ENCODE measurements at regions not wholly inside any gene's neighbourhood (a gene's known extent, or its start where the extent isn't known, plus 50 kb on each side); places are given as distances from the start of the nearest gene placed in this dataset.

DNA sequence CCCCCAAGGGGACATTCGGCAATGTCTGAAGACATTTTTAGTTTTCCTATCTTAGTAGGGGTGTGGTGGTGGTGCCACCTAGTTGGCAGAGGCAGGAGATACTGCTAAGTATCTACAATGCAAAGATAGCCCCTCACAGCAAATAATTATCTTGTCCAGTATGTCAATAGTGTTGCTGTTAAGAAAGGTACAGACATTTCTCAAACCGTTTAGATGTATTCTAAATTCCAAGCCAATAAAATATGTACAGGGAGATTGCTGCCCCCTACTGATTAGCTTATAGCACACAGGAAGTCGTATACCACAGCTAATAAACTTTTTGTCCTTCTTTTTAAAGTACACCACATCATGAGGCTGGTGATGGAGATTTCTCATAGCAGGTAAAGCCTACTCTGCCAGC lies 260.5 kb downstream of the TMA16 start:
- Histone ChIP-seq H4K20me1 (replicated peaks in 1 of 2; ENCODE audit: control insufficient read depth in 1 of 2, insufficient read depth in 2 of 2, low read length in 2 of 2) (no peaks in the 10 kb centered on the region), H3K79me2 (ENCODE audit: control insufficient read depth in 1 of 2, insufficient read depth in 2 of 2, low read length in 2 of 2) (no peaks in the 10 kb centered on the region), H3K4ac (replicated peaks; ENCODE audit: insufficient read length, low read depth, low read length) (no peak overlapping the region), H3K27me3 (replicated peaks in 1 of 4; ENCODE audit: control insufficient read depth in 3 of 4, extremely low read depth in 1 of 4, insufficient read depth in 3 of 4, low read length in 3 of 4) (no peaks in the 10 kb centered on the region), H3K56ac (replicated peaks; ENCODE audit: insufficient read length, low read depth, low read length) (no peak overlapping the region), H3K23ac (ENCODE audit: insufficient read length) (no peak overlapping the region), H3K9ac (replicated peaks in 1 of 4; ENCODE audit: extremely low read depth in 1 of 4, low read depth in 3 of 4, low read length in 3 of 4) (no peak overlapping the region), H2BK15ac (ENCODE audit: low read length) (no peak overlapping the region), H3K18ac (ENCODE audit: extremely low read depth, low read length) (no peak overlapping the region), H3K9me3 (ENCODE audit: insufficient read depth in 2 of 2, low read depth in 1 of 2, low read length in 1 of 2) (no peaks in the 10 kb centered on the region), H2AK5ac (ENCODE audit: low read depth, low read length) (no peak overlapping the region), H3K79me1 (ENCODE audit: low read depth, low read length) (no peaks in the 10 kb centered on the region), H3K27ac (ENCODE audit: low read depth, low read length) (no peak overlapping the region), H2BK20ac (ENCODE audit: low read length) (no peak overlapping the region), H3K14ac (ENCODE audit: insufficient read length) (no peak overlapping the region), H2BK120ac (replicated peaks; ENCODE audit: low read depth, low read length) (no peak overlapping the region), H3K4me3 (ENCODE audit: extremely low read depth in 1 of 4, insufficient read depth in 2 of 4, low read depth in 3 of 4, low read length in 4 of 4) (no peak overlapping the region), H3K4me2 (ENCODE audit: insufficient read depth in 1 of 2, low read depth in 2 of 2, low read length in 2 of 2) (no peak overlapping the region), H2BK12ac (ENCODE audit: low read depth, low read length) (no peak overlapping the region), H3K23me2 (ENCODE audit: low read depth, low read length) (no peaks in the 10 kb centered on the region), H2AFZ (ENCODE audit: low read length) (no peak overlapping the region), H3K36me3 (ENCODE audit: control insufficient read depth in 2 of 4, insufficient read depth in 4 of 4, low read length in 3 of 4) (no peaks in the 10 kb centered on the region), H2BK5ac (ENCODE audit: low read depth, low read length) (no peak overlapping the region), H4K5ac (ENCODE audit: insufficient read length, low read depth, low read length) (no peak overlapping the region), H4K8ac (ENCODE audit: extremely low read depth, insufficient read depth, low read length) (no peak overlapping the region), H3K4me1 (replicated peaks in 1 of 4; ENCODE audit: control insufficient read depth in 3 of 4, insufficient read depth in 4 of 4, low read length in 3 of 4) (no peaks in the 10 kb centered on the region), H4K91ac (replicated peaks; ENCODE audit: insufficient read length, low read length) (no peak overlapping the region)
- FAIRE-seq (no peak), DNase-seq (ENCODE audit: low read depth in 1 of 2, low spot score in 2 of 2) (no peak)
- 71% methylated on average over 3 of the region's 3 CpGs; no CpG with 5 or more reads in 1 of the 2 experiments for WGBS, 2 experiments (ENCODE audit: extremely low coverage in 1 of 2, insufficient coverage in 1 of 2, insufficient read length in 1 of 2, insufficient replicate concordance in 2 of 2, low coverage in 1 of 2, low lambda C conversion rate in 2 of 2, missing lambda C conversion rate in 1 of 2)
- TF ChIP-seq RAD21 (IDR thresholded peaks at IDR 0.05 in 1 of 2, conservative IDR thresholded peaks at IDR 0.05 in 1 of 2; ENCODE audit: low read depth in 2 of 2, low read length in 2 of 2): peak; percentile 66 to 67
- no peak for TF ChIP-seq BRCA1 (IDR thresholded peaks at IDR 0.05; ENCODE audit: low read depth, low read length)
- no peak for TF ChIP-seq ZNF274 (IDR thresholded peaks at IDR 0.05; ENCODE audit: borderline replicate concordance, extremely low read depth, low read length)
- TF ChIP-seq, protein P1, sequence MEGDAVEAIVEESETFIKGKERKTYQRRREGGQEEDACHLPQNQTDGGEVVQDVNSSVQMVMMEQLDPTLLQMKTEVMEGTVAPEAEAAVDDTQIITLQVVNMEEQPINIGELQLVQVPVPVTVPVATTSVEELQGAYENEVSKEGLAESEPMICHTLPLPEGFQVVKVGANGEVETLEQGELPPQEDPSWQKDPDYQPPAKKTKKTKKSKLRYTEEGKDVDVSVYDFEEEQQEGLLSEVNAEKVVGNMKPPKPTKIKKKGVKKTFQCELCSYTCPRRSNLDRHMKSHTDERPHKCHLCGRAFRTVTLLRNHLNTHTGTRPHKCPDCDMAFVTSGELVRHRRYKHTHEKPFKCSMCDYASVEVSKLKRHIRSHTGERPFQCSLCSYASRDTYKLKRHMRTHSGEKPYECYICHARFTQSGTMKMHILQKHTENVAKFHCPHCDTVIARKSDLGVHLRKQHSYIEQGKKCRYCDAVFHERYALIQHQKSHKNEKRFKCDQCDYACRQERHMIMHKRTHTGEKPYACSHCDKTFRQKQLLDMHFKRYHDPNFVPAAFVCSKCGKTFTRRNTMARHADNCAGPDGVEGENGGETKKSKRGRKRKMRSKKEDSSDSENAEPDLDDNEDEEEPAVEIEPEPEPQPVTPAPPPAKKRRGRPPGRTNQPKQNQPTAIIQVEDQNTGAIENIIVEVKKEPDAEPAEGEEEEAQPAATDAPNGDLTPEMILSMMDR (IDR thresholded peaks at IDR 0.05; ENCODE audit: control extremely low read depth in 1 of 3, insufficient read depth in 1 of 3, low read depth in 1 of 3, low read length in 3 of 3): peak in 2 of 3 experiments; percentile 39 to 48; a peak in 3 of 4 replicates
- TF ChIP-seq JUND (IDR thresholded peaks at IDR 0.05; ENCODE audit: low read length): no peak
- TF ChIP-seq, protein P2, sequence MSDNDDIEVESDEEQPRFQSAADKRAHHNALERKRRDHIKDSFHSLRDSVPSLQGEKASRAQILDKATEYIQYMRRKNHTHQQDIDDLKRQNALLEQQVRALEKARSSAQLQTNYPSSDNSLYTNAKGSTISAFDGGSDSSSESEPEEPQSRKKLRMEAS (IDR thresholded peaks at IDR 0.05): no peak
- ChIA-PET POLR2A (ENCODE audit: partially characterized antibody) (no interaction called here), CTCF (ENCODE audit: partially characterized antibody) (interaction anchor here (0.8 to 1.4 kb wide), 9 partner anchors 8 to 205 kb away, joined by 3 to 6 read pairs (median 4); no protein-coding TSS in a partner anchor)

All from H1 (cell line).